ENCODE measurements at regions not wholly inside any gene's neighbourhood (a gene's known extent, or its start where the extent isn't known, plus 50 kb on each side); places are given as distances from the start of the nearest gene placed in this dataset.

- no peak overlapping the region for H3K27ac Mint-ChIP-seq
- H3K27ac ChIP-seq (ENCODE audit: low read depth, low read length): no peak overlapping the region
- no peaks in the 10 kb centered on the region for H3K36me3 ChIP-seq (ENCODE audit: insufficient read depth, low read length)
- no peak overlapping the region for H3K4me3 Mint-ChIP-seq
- H3K9me3 Mint-ChIP-seq: peaks cover 0 to 16% (median 10%) of the 10 kb centered on the region in 5 donors
- CTCF ChIA-PET: no interaction called here
- no peaks in the 10 kb centered on the region for H3K4me1 Mint-ChIP-seq
- no peak overlapping the region for H3K4me3 ChIP-seq (ENCODE audit: low read length)
- no peaks in the 10 kb centered on the region for H3K36me3 Mint-ChIP-seq
- POLR2A ChIA-PET: no interaction called here
- H3K27me3 ChIP-seq (ENCODE audit: insufficient read depth, low read length, poor library complexity, severe bottlenecking): no peaks in the 10 kb centered on the region
- no peaks in the 10 kb centered on the region for H3K9me3 ChIP-seq (ENCODE audit: low read length)
- H3K27me3 Mint-ChIP-seq: peaks cover 0 to 3% of the 10 kb centered on the region in 2 donors
- no peaks in the 10 kb centered on the region for H3K4me1 ChIP-seq (ENCODE audit: insufficient read depth, low read length)
- DNase-seq: no peak
Measured at GRCh38 chr15:45993508-45993907, 358.7 kb downstream of the SQOR start.

GRCh38 chr15:45995800-45996199 lies 361.0 kb downstream of the SQOR start:
- peaks cover 0 to 5% of the 10 kb centered on the region in 2 donors for H3K27me3 Mint-ChIP-seq
- no peaks in the 10 kb centered on the region for H3K36me3 Mint-ChIP-seq
- Histone ChIP-seq H3K4me3 (ENCODE audit: low read length) (no peak overlapping the region), H3K9me3 (ENCODE audit: low read length) (no peaks in the 10 kb centered on the region), H3K36me3 (ENCODE audit: insufficient read depth, low read length) (no peaks in the 10 kb centered on the region), H3K27me3 (ENCODE audit: insufficient read depth, low read length, poor library complexity, severe bottlenecking) (no peaks in the 10 kb centered on the region), H3K4me1 (ENCODE audit: insufficient read depth, low read length) (no peaks in the 10 kb centered on the region), H3K27ac (ENCODE audit: low read depth, low read length) (no peak overlapping the region)
- DNase-seq: no peak
- ChIA-PET POLR2A (no interaction called here), CTCF (no interaction called here)
- peak overlapping the region in 1 of 8 donors; percentile 8 for H3K27ac Mint-ChIP-seq
- H3K4me3 Mint-ChIP-seq: no peak overlapping the region
- H3K9me3 Mint-ChIP-seq: peaks cover 2 to 15% (median 6%) of the 10 kb centered on the region in 5 donors
- no peaks in the 10 kb centered on the region for H3K4me1 Mint-ChIP-seq

- POLR2A ChIA-PET: no interaction called here
- peaks cover 13 to 36% (median 27%) of the 10 kb centered on the region in 5 donors for H3K9me3 Mint-ChIP-seq
Measured at GRCh38 chr15:46014532-46014931, 379.7 kb downstream of the SQOR start.

GRCh38 chr15:46034755-46035154 lies 399.9 kb downstream of the SQOR start:
- no peak overlapping the region for H3K4me3 Mint-ChIP-seq
- H3K27ac Mint-ChIP-seq: no peak overlapping the region
- DNase-seq: no peak
- no peaks in the 10 kb centered on the region for H3K27me3 Mint-ChIP-seq
- no peaks in the 10 kb centered on the region for H3K36me3 Mint-ChIP-seq
- Histone ChIP-seq H3K36me3 (ENCODE audit: insufficient read depth, low read length) (no peaks in the 10 kb centered on the region), H3K4me1 (ENCODE audit: insufficient read depth, low read length) (no peaks in the 10 kb centered on the region), H3K4me3 (ENCODE audit: low read length) (no peak overlapping the region), H3K9me3 (ENCODE audit: low read length) (no peaks in the 10 kb centered on the region), H3K27ac (ENCODE audit: low read depth, low read length) (no peak overlapping the region), H3K27me3 (ENCODE audit: insufficient read depth, low read length, poor library complexity, severe bottlenecking) (no peaks in the 10 kb centered on the region)
- ChIA-PET POLR2A (no interaction called here), CTCF (no interaction called here)
- H3K4me1 Mint-ChIP-seq: no peaks in the 10 kb centered on the region
- peaks cover 0 to 10% (median 2%) of the 10 kb centered on the region in 5 donors for H3K9me3 Mint-ChIP-seq

More at GRCh38 chr15:46014532-46014931, 379.7 kb downstream of the SQOR start:
- Histone ChIP-seq H3K27me3 (ENCODE audit: insufficient read depth, low read length, poor library complexity, severe bottlenecking) (no peaks in the 10 kb centered on the region), H3K4me3 (ENCODE audit: low read length) (no peak overlapping the region), H3K36me3 (ENCODE audit: insufficient read depth, low read length) (no peaks in the 10 kb centered on the region), H3K27ac (ENCODE audit: low read depth, low read length) (no peak overlapping the region), H3K4me1 (ENCODE audit: insufficient read depth, low read length) (no peaks in the 10 kb centered on the region), H3K9me3 (ENCODE audit: low read length) (no peaks in the 10 kb centered on the region)
- no peak for DNase-seq
- Mint-ChIP-seq H3K27ac (no peak overlapping the region), H3K4me3 (no peak overlapping the region), H3K4me1 (no peaks in the 10 kb centered on the region), H3K27me3 (no peaks in the 10 kb centered on the region), H3K36me3 (peaks cover 0 to 2% (median 0%) of the 10 kb centered on the region in 3 donors)
- CTCF ChIA-PET: no interaction called here

GRCh38 chr15:46039703-46040102 lies 404.9 kb downstream of the SQOR start:
- Histone ChIP-seq H3K4me3 (ENCODE audit: low read length) (no peak overlapping the region), H3K9me3 (ENCODE audit: low read length) (no peaks in the 10 kb centered on the region), H3K27ac (ENCODE audit: low read depth, low read length) (no peak overlapping the region), H3K27me3 (ENCODE audit: insufficient read depth, low read length, poor library complexity, severe bottlenecking) (no peaks in the 10 kb centered on the region), H3K4me1 (ENCODE audit: insufficient read depth, low read length) (no peaks in the 10 kb centered on the region), H3K36me3 (ENCODE audit: insufficient read depth, low read length) (no peaks in the 10 kb centered on the region)
- no peak for DNase-seq
- no peak overlapping the region for H3K4me3 Mint-ChIP-seq
- ChIA-PET POLR2A (no interaction called here), CTCF (no interaction called here)
- H3K9me3 Mint-ChIP-seq: peaks cover 0 to 9% (median 2%) of the 10 kb centered on the region in 5 donors
- H3K36me3 Mint-ChIP-seq: no peaks in the 10 kb centered on the region
- H3K27ac Mint-ChIP-seq: no peak overlapping the region
- H3K27me3 Mint-ChIP-seq: no peaks in the 10 kb centered on the region
- no peaks in the 10 kb centered on the region for H3K4me1 Mint-ChIP-seq

- Histone ChIP-seq H3K4me1 (ENCODE audit: insufficient read depth, low read length) (no peaks in the 10 kb centered on the region), H3K27me3 (ENCODE audit: insufficient read depth, low read length, poor library complexity, severe bottlenecking) (no peaks in the 10 kb centered on the region), H3K9me3 (ENCODE audit: low read length) (no peaks in the 10 kb centered on the region), H3K36me3 (ENCODE audit: insufficient read depth, low read length) (no peaks in the 10 kb centered on the region), H3K27ac (ENCODE audit: low read depth, low read length) (no peak overlapping the region), H3K4me3 (ENCODE audit: low read length) (no peak overlapping the region)
- peaks cover under 1 to 10% (median 5%) of the 10 kb centered on the region in 5 donors for H3K9me3 Mint-ChIP-seq
- POLR2A ChIA-PET: no interaction called here
- H3K36me3 Mint-ChIP-seq: no peaks in the 10 kb centered on the region
- no peaks in the 10 kb centered on the region for H3K4me1 Mint-ChIP-seq
- H3K27me3 Mint-ChIP-seq: no peaks in the 10 kb centered on the region
- CTCF ChIA-PET: no interaction called here
- no peak overlapping the region for H3K4me3 Mint-ChIP-seq
- DNase-seq: no peak
- no peak overlapping the region for H3K27ac Mint-ChIP-seq
Measured at GRCh38 chr15:46041905-46042304, 407.1 kb downstream of the SQOR start.

- H3K9me3 Mint-ChIP-seq: peaks cover 0 to 6% (median 2%) of the 10 kb centered on the region in 5 donors
- Histone ChIP-seq H3K4me3 (ENCODE audit: low read length) (no peak overlapping the region), H3K27me3 (ENCODE audit: insufficient read depth, low read length, poor library complexity, severe bottlenecking) (no peaks in the 10 kb centered on the region), H3K9me3 (ENCODE audit: low read length) (no peaks in the 10 kb centered on the region), H3K36me3 (ENCODE audit: insufficient read depth, low read length) (no peaks in the 10 kb centered on the region), H3K4me1 (ENCODE audit: insufficient read depth, low read length) (no peaks in the 10 kb centered on the region), H3K27ac (ENCODE audit: low read depth, low read length) (no peak overlapping the region)
- H3K27ac Mint-ChIP-seq: no peak overlapping the region
- H3K36me3 Mint-ChIP-seq: no peaks in the 10 kb centered on the region
- H3K4me3 Mint-ChIP-seq: no peak overlapping the region
- H3K27me3 Mint-ChIP-seq: no peaks in the 10 kb centered on the region
- no peak for DNase-seq
- ChIA-PET CTCF (no interaction called here), POLR2A (no interaction called here)
- H3K4me1 Mint-ChIP-seq: no peaks in the 10 kb centered on the region
Measured at GRCh38 chr15:46059921-46060594, 425.2 kb downstream of the SQOR start.

- Histone ChIP-seq H3K36me3 (ENCODE audit: insufficient read depth, low read length) (no peaks in the 10 kb centered on the region), H3K4me3 (ENCODE audit: low read length) (no peak overlapping the region), H3K27ac (ENCODE audit: low read depth, low read length) (no peak overlapping the region), H3K4me1 (ENCODE audit: insufficient read depth, low read length) (no peaks in the 10 kb centered on the region), H3K27me3 (ENCODE audit: insufficient read depth, low read length, poor library complexity, severe bottlenecking) (no peaks in the 10 kb centered on the region), H3K9me3 (ENCODE audit: low read length) (no peaks in the 10 kb centered on the region)
- POLR2A ChIA-PET: no interaction called here
- Mint-ChIP-seq H3K9me3 (peaks cover 0 to 6% (median 2%) of the 10 kb centered on the region in 5 donors), H3K27ac (no peak overlapping the region), H3K4me3 (no peak overlapping the region), H3K36me3 (no peaks in the 10 kb centered on the region), H3K27me3 (no peaks in the 10 kb centered on the region), H3K4me1 (no peaks in the 10 kb centered on the region)
- no peak for DNase-seq
- CTCF ChIA-PET: no interaction called here
Measured at GRCh38 chr15:46061002-46061401, 426.2 kb downstream of the SQOR start.

Data from CD8-positive, alpha-beta memory T cell (primary cell).